Esophagus muscularis mucosa (tissue), 3 donors: ENCODE measurements at regions not wholly inside any gene's neighbourhood (a gene's known extent, or its start where the extent isn't known, plus 50 kb on each side); places are given as distances from the start of the nearest gene placed in this dataset.

ENCODE experiments used
- POLR2A ChIP-seq: fragments of 450-650 bp; IDR thresholded peaks from one replicate; pipeline ENCODE4 v1.6.1; 2017; ENCODE audit warnings: antibody characterized with exemption, moderate library complexity, mild to moderate bottlenecking, low read depth
- POLR2AphosphoS5 ChIP-seq, 2 donors: sonication (generic); formaldehyde crosslinking; IDR thresholded peaks; one replicate each; pipeline ENCODE4 v1.6.1; 2017; ENCODE audit warnings: antibody characterized with exemption in 2 of 2
- TF ChIP-seq, protein P1 (sequence below), 3 experiments: fragments of 200-600 bp in 2 of 3; fragments of 450-650 bp in 1 of 3; sonication (generic) in 2 of 3; IDR thresholded peaks; one replicate each; pipeline ENCODE4 v1.5.1; 2017 to 2019; ENCODE audit warnings: antibody characterized with exemption in 3 of 3, mild to moderate bottlenecking in 2 of 3, moderate library complexity in 1 of 3

DNA sequence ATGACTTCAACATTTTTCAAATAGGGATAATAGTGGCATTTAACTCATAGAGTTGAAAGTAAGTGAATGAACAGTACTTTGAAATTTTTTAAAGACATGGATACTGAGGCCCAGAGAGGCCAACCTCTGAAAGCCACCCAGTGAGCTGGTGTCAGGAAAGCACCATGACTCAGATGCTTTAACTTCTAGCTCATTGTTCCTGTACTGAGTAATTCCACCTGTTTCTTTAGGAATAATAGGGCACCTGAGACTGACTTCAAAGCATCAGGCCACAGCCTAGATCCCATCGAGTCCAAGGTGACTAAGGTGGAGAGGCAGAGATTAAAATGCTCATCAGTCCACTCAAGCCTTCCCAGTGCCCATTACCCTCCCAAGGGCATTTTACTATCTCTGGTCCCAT, 491.8 kb upstream of the TENM4 start:
- TF ChIP-seq, protein P1, sequence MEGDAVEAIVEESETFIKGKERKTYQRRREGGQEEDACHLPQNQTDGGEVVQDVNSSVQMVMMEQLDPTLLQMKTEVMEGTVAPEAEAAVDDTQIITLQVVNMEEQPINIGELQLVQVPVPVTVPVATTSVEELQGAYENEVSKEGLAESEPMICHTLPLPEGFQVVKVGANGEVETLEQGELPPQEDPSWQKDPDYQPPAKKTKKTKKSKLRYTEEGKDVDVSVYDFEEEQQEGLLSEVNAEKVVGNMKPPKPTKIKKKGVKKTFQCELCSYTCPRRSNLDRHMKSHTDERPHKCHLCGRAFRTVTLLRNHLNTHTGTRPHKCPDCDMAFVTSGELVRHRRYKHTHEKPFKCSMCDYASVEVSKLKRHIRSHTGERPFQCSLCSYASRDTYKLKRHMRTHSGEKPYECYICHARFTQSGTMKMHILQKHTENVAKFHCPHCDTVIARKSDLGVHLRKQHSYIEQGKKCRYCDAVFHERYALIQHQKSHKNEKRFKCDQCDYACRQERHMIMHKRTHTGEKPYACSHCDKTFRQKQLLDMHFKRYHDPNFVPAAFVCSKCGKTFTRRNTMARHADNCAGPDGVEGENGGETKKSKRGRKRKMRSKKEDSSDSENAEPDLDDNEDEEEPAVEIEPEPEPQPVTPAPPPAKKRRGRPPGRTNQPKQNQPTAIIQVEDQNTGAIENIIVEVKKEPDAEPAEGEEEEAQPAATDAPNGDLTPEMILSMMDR (IDR thresholded peaks at IDR 0.05) = no peak
- no peak for TF ChIP-seq POLR2AphosphoS5 (IDR thresholded peaks at IDR 0.05)
- no peak for TF ChIP-seq POLR2A
